ENCODE measurements at regions not wholly inside any gene's neighbourhood (a gene's known extent, or its start where the extent isn't known, plus 50 kb on each side); places are given as distances from the start of the nearest gene placed in this dataset.

GRCh38 chr1:222454186-222454585 is 93.7 kb downstream of the HHIPL2 start:
- Histone ChIP-seq H3K4me1 (ENCODE audit: control insufficient read depth, insufficient read depth, low read length) (no peaks in the 10 kb centered on the region), H3K27ac (ENCODE audit: extremely low read depth, low read depth, low read length) (no peak overlapping the region), H3K36me3 (ENCODE audit: control insufficient read depth in 2 of 2, insufficient read depth in 1 of 2, low read length in 2 of 2) (no peaks in the 10 kb centered on the region), H3K9me3 (ENCODE audit: control insufficient read depth, insufficient read depth, low read depth, low read length) (no peaks in the 10 kb centered on the region), H3K4me3 (ENCODE audit: low read depth, low read length) (no peak overlapping the region)
- TF ChIP-seq ZNF548 (tag by site-specific recombination; IDR thresholded peaks at IDR 0.05), result no peak
- TF ChIP-seq ZNF292 (tag by site-specific recombination; IDR thresholded peaks at IDR 0.05; ENCODE audit: borderline replicate concordance, low read depth), result no peak
- no peak for TF ChIP-seq ZNF114 (tag by site-specific recombination; IDR thresholded peaks at IDR 0.05)
- no peak for TF ChIP-seq ZNF701 (tag by site-specific recombination; IDR thresholded peaks at IDR 0.05)
- TF ChIP-seq ZNF48 (tag by site-specific recombination; IDR thresholded peaks at IDR 0.05), result no peak
- TF ChIP-seq HIC1 (tag by site-specific recombination; IDR thresholded peaks at IDR 0.05), result no peak
- TF ChIP-seq ZNF221 (tag by site-specific recombination; IDR thresholded peaks at IDR 0.05; ENCODE audit: borderline replicate concordance), result no peak
- TF ChIP-seq ZNF18 (tag by site-specific recombination; IDR thresholded peaks at IDR 0.05), result no peak
- no peak for TF ChIP-seq ZNF837 (tag by site-specific recombination; IDR thresholded peaks at IDR 0.05)
- TF ChIP-seq ZNF561 (tag by site-specific recombination; IDR thresholded peaks at IDR 0.05; ENCODE audit: borderline replicate concordance), result no peak
- TF ChIP-seq ZNF274 (IDR thresholded peaks at IDR 0.05; ENCODE audit: low read length), result no peak
- no peak for TF ChIP-seq ZNF274 (tag by site-specific recombination; IDR thresholded peaks at IDR 0.05; ENCODE audit: borderline replicate concordance)
- POLR2A ChIA-PET, result no interaction called here
- CTCF ChIA-PET, result interaction anchor here (0.7 to 3.3 kb wide), 17 partner anchors 8 to 1579 kb away, joined by 3 to 29 read pairs (median 6); no protein-coding TSS in a partner anchor

DNA sequence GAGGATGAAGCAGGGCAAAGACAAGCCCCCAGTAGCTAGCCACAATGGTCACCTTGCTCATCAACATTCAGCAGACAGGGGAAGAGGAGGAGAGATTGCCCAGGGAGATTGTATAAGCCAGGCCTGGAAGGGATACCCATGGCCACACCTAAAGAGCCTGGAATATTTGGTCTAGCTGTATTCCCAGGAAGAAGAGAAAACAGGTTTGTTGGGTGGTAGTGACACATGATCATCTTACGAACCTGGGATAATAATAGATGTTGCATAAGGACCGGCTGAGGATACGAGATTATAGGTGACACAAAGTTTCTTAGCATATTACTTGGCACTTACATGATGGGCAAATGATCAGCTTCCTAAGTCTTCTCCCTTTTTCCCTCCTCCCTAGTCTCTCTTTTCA is 95.9 kb downstream of the HHIPL2 start:
- ChIA-PET POLR2A (no interaction called here), CTCF (interaction anchor here (0.6 to 1.2 kb wide), 2 partner anchors 183 to 450 kb away, joined by 3 to 4 read pairs; no protein-coding TSS in a partner anchor)
- H3K36me3 ChIP-seq (ENCODE audit: control insufficient read depth in 2 of 2, insufficient read depth in 1 of 2, low read length in 2 of 2), result no peaks in the 10 kb centered on the region
- H3K4me1 ChIP-seq (ENCODE audit: control insufficient read depth, insufficient read depth, low read length), result no peaks in the 10 kb centered on the region
- H3K9me3 ChIP-seq (ENCODE audit: control insufficient read depth, insufficient read depth, low read depth, low read length), result no peaks in the 10 kb centered on the region
- H3K4me3 ChIP-seq (ENCODE audit: low read depth, low read length), result no peak overlapping the region
- H3K27ac ChIP-seq (ENCODE audit: extremely low read depth, low read depth, low read length), result no peak overlapping the region
- TF ChIP-seq ZNF777 (tag by site-specific recombination; IDR thresholded peaks at IDR 0.05; ENCODE audit: borderline replicate concordance) (no peak), SP2 (tag by site-specific recombination; IDR thresholded peaks at IDR 0.05) (no peak), ZBTB48 (tag by site-specific recombination; IDR thresholded peaks at IDR 0.05) (no peak), ZNF571 (tag by site-specific recombination; IDR thresholded peaks at IDR 0.05) (no peak), HOXC10 (CRISPR knock-in tag; IDR thresholded peaks at IDR 0.05) (no peak), ZNF624 (tag by site-specific recombination; IDR thresholded peaks at IDR 0.05) (no peak), ZSCAN23 (tag by site-specific recombination; IDR thresholded peaks at IDR 0.05) (no peak), MYNN (tag by site-specific recombination; IDR thresholded peaks at IDR 0.05; ENCODE audit: borderline replicate concordance) (no peak), TRIM28 (IDR thresholded peaks at IDR 0.05; ENCODE audit: borderline replicate concordance, low read length) (no peak), ZFP3 (tag by site-specific recombination; IDR thresholded peaks at IDR 0.05; ENCODE audit: low read depth) (no peak), ZNF2 (tag by site-specific recombination; IDR thresholded peaks at IDR 0.05) (no peak), ZNF266 (tag by site-specific recombination; IDR thresholded peaks at IDR 0.05; ENCODE audit: low read depth) (no peak), ZBTB7A (tag by site-specific recombination; IDR thresholded peaks at IDR 0.05; ENCODE audit: low read depth) (no peak), AEBP2 (tag by site-specific recombination; IDR thresholded peaks at IDR 0.05; ENCODE audit: borderline replicate concordance) (no peak), ZNF239 (tag by site-specific recombination; IDR thresholded peaks at IDR 0.05) (no peak)
- TF ChIP-seq, protein P1, sequence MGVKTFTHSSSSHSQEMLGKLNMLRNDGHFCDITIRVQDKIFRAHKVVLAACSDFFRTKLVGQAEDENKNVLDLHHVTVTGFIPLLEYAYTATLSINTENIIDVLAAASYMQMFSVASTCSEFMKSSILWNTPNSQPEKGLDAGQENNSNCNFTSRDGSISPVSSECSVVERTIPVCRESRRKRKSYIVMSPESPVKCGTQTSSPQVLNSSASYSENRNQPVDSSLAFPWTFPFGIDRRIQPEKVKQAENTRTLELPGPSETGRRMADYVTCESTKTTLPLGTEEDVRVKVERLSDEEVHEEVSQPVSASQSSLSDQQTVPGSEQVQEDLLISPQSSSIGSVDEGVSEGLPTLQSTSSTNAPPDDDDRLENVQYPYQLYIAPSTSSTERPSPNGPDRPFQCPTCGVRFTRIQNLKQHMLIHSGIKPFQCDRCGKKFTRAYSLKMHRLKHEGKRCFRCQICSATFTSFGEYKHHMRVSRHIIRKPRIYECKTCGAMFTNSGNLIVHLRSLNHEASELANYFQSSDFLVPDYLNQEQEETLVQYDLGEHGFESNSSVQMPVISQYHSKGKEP (tag by site-specific recombination; IDR thresholded peaks at IDR 0.05), result no peak

All from HEK293 (cell line).